Jurkat, Clone E6-1 (cell line): ENCODE measurements at regions not wholly inside any gene's neighbourhood (a gene's known extent, or its start where the extent isn't known, plus 50 kb on each side); places are given as distances from the start of the nearest gene placed in this dataset.

ENCODE experiments used
- DNase-seq: peaks from one replicate; pipeline ENCODE4 v3.0.0-alpha.2; 2011; ENCODE audit warnings: low read depth, low spot score
- H3K4me3 ChIP-seq: 2 replicates; pipeline ENCODE4 v1.5.1; 2011; ENCODE audit warnings: mild to moderate bottlenecking, low read length, control low read depth, moderate library complexity

GRCh38 chr10:25661632-25662031 lies 272.4 kb upstream of the MYO3A start:
- H3K4me3 ChIP-seq = no peak overlapping the region
- no peak for DNase-seq

- H3K4me3 ChIP-seq = no peak overlapping the region
- DNase-seq = no peak
These were observed 267.8 kb upstream of the MYO3A start for GRCh38 chr10:25666276-25666675.

- DNase-seq = no peak
These were observed 258.8 kb upstream of the MYO3A start for GRCh38 chr10:25675204-25675603.

GRCh38 chr10:25675615-25676014 lies 258.4 kb upstream of the MYO3A start:
- no peak for DNase-seq
- H3K4me3 ChIP-seq = no peak overlapping the region

More at GRCh38 chr10:25675204-25675603, 258.8 kb upstream of the MYO3A start:
- no peak overlapping the region for H3K4me3 ChIP-seq

- H3K4me3 ChIP-seq = no peak overlapping the region
- no peak for DNase-seq
These were observed 255.8 kb upstream of the MYO3A start for GRCh38 chr10:25678220-25678619.

GRCh38 chr10:25678666-25679065 lies 255.4 kb upstream of the MYO3A start:
- H3K4me3 ChIP-seq = no peak overlapping the region
- DNase-seq = no peak

GRCh38 chr10:25682203-25682851 lies 251.7 kb upstream of the MYO3A start:
- no peak for DNase-seq
- no peak overlapping the region for H3K4me3 ChIP-seq

- H3K4me3 ChIP-seq = no peak overlapping the region
- no peak for DNase-seq
These were observed 250.7 kb upstream of the MYO3A start for GRCh38 chr10:25683344-25683743.

- no peak overlapping the region for H3K4me3 ChIP-seq
- no peak for DNase-seq
These were observed 246.5 kb upstream of the MYO3A start for GRCh38 chr10:25687521-25687920.

GRCh38 chr10:25689346-25690100 lies 244.5 kb upstream of the MYO3A start:
- no peak for DNase-seq
- H3K4me3 ChIP-seq = no peak overlapping the region

GRCh38 chr10:25692761-25693160 lies 241.3 kb upstream of the MYO3A start:
- DNase-seq = no peak
- no peak overlapping the region for H3K4me3 ChIP-seq

GRCh38 chr10:25694206-25694933 lies 239.7 kb upstream of the MYO3A start:
- no peak overlapping the region for H3K4me3 ChIP-seq
- no peak for DNase-seq

GRCh38 chr10:25694971-25695370 lies 239.1 kb upstream of the MYO3A start:
- no peak for DNase-seq
- no peak overlapping the region for H3K4me3 ChIP-seq

GRCh38 chr10:25695586-25695985 lies 238.4 kb upstream of the MYO3A start:
- DNase-seq = no peak
- no peak overlapping the region for H3K4me3 ChIP-seq

- no peak overlapping the region for H3K4me3 ChIP-seq
- DNase-seq = no peak
These were observed 237.9 kb upstream of the MYO3A start for GRCh38 chr10:25696013-25696708.

- DNase-seq = no peak
These were observed 236.6 kb upstream of the MYO3A start for GRCh38 chr10:25697412-25697811.

GRCh38 chr10:25698638-25699037 lies 235.4 kb upstream of the MYO3A start:
- DNase-seq = no peak
- no peak overlapping the region for H3K4me3 ChIP-seq

More at GRCh38 chr10:25697412-25697811, 236.6 kb upstream of the MYO3A start:
- H3K4me3 ChIP-seq = no peak overlapping the region

- H3K4me3 ChIP-seq = no peak overlapping the region
- no peak for DNase-seq
These were observed 234.4 kb upstream of the MYO3A start for GRCh38 chr10:25699631-25700030.

- DNase-seq = no peak
- H3K4me3 ChIP-seq = no peak overlapping the region
These were observed 232.4 kb upstream of the MYO3A start for GRCh38 chr10:25701652-25702051.

GRCh38 chr10:25704622-25705021 lies 229.4 kb upstream of the MYO3A start:
- no peak overlapping the region for H3K4me3 ChIP-seq
- no peak for DNase-seq
